Glutamatergic neuron (in vitro differentiated cells): ENCODE measurements at regions not wholly inside any gene's neighbourhood (a gene's known extent, or its start where the extent isn't known, plus 50 kb on each side); places are given as distances from the start of the nearest gene placed in this dataset.

Experiments used
- DNase-seq: peaks from one replicate; pipeline ENCODE4 v3.0.0; 2022
- H3K27ac Mint-ChIP-seq: one replicate; pipeline ENCODE4 v1.8.0; 2020; ENCODE audit warnings: mild to moderate bottlenecking, mixed read lengths, inconsistent platforms; ENCODE audit not compliant: unreplicated experiment
- H3K27me3 Mint-ChIP-seq: one replicate; pipeline ENCODE4 v1.8.0; 2020; ENCODE audit warnings: mild to moderate bottlenecking, moderate library complexity, mixed read lengths, inconsistent platforms; ENCODE audit not compliant: unreplicated experiment
- H3K36me3 Mint-ChIP-seq: one replicate; pipeline ENCODE4 v1.8.0; 2020; ENCODE audit warnings: mild to moderate bottlenecking, mixed read lengths, inconsistent platforms; ENCODE audit not compliant: unreplicated experiment
- H3K4me1 Mint-ChIP-seq: one replicate; pipeline ENCODE4 v1.8.0; 2020; ENCODE audit warnings: mild to moderate bottlenecking, low read depth, mixed read lengths, inconsistent platforms; ENCODE audit not compliant: unreplicated experiment
- H3K4me3 Mint-ChIP-seq: one replicate; pipeline ENCODE4 v1.8.0; 2020; ENCODE audit warnings: mild to moderate bottlenecking, mixed read lengths, inconsistent platforms; ENCODE audit not compliant: unreplicated experiment
- H3K9me3 Mint-ChIP-seq: one replicate; pipeline ENCODE4 v1.8.0; 2020; ENCODE audit warnings: mild to moderate bottlenecking, moderate library complexity, mixed read lengths, inconsistent platforms; ENCODE audit not compliant: unreplicated experiment
- TF ChIP-seq, protein P1 (sequence below): fragments of 200-600 bp; sonication (generic); IDR thresholded peaks from one replicate; pipeline ENCODE4 v1.5.0; 2021; ENCODE audit not compliant: partially characterized antibody, unreplicated experiment

DNA sequence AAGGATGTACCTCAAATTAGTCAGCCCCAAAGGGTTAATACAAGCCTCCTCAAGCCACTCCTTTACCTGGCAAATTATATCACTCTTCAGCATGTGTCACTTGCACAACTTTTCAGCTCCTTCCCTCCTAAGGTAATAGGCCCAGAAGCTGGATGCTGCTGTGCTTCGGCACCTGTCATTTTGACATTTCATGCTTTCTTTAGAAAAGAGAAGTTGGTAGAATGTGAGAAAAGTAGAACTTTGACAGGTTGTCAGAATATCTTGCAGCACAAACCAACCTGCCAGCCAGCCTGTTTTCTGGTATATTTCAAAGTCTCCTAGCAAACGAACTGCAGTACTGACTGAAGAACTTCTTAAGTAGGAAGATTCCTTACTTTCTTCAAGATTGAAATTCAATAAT, 2136.9 kb downstream of the MAT2B start:
- Mint-ChIP-seq H3K9me3 (peaks cover 3% of the 10 kb centered on the region), H3K27me3 (no peaks in the 10 kb centered on the region), H3K4me3 (no peak overlapping the region), H3K4me1 (no peaks in the 10 kb centered on the region), H3K36me3 (no peaks in the 10 kb centered on the region), H3K27ac (no peak overlapping the region)
- TF ChIP-seq, protein P1, sequence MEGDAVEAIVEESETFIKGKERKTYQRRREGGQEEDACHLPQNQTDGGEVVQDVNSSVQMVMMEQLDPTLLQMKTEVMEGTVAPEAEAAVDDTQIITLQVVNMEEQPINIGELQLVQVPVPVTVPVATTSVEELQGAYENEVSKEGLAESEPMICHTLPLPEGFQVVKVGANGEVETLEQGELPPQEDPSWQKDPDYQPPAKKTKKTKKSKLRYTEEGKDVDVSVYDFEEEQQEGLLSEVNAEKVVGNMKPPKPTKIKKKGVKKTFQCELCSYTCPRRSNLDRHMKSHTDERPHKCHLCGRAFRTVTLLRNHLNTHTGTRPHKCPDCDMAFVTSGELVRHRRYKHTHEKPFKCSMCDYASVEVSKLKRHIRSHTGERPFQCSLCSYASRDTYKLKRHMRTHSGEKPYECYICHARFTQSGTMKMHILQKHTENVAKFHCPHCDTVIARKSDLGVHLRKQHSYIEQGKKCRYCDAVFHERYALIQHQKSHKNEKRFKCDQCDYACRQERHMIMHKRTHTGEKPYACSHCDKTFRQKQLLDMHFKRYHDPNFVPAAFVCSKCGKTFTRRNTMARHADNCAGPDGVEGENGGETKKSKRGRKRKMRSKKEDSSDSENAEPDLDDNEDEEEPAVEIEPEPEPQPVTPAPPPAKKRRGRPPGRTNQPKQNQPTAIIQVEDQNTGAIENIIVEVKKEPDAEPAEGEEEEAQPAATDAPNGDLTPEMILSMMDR: no peak
- no peak for DNase-seq

- no peak for DNase-seq
- H3K27me3 Mint-ChIP-seq: no peaks in the 10 kb centered on the region
- H3K9me3 Mint-ChIP-seq: no peaks in the 10 kb centered on the region
- H3K36me3 Mint-ChIP-seq: no peaks in the 10 kb centered on the region
- H3K4me1 Mint-ChIP-seq: no peaks in the 10 kb centered on the region
- H3K4me3 Mint-ChIP-seq: no peak overlapping the region
- H3K27ac Mint-ChIP-seq: no peak overlapping the region
- TF ChIP-seq, protein P1: no peak
Measured at GRCh38 chr5:165665735-165666400, 2160.4 kb downstream of the MAT2B start.

DNA sequence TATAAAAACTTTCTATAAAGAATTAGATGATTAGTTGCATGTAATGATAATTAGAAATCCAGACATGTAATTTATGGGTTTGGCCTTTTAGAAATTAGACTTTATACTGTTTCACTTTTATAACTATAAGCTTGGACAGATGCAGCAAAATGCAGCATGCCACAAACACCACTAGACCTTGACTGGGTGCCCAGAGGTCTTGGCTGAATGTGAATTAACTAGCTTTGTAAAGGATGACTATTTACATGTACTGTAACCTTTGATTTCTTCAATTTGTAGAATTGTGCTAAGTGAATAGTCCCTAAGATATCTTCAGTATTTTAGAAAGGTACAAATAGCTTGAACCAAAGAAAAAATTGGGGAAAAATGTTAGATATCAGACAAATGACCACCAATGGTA, 2168.1 kb downstream of the MAT2B start:
- TF ChIP-seq, protein P1: no peak
- H3K27me3 Mint-ChIP-seq: no peaks in the 10 kb centered on the region
- H3K4me1 Mint-ChIP-seq: no peaks in the 10 kb centered on the region
- H3K27ac Mint-ChIP-seq: no peak overlapping the region
- no peak overlapping the region for H3K4me3 Mint-ChIP-seq
- H3K36me3 Mint-ChIP-seq: no peaks in the 10 kb centered on the region
- no peak for DNase-seq
- no peaks in the 10 kb centered on the region for H3K9me3 Mint-ChIP-seq

DNA sequence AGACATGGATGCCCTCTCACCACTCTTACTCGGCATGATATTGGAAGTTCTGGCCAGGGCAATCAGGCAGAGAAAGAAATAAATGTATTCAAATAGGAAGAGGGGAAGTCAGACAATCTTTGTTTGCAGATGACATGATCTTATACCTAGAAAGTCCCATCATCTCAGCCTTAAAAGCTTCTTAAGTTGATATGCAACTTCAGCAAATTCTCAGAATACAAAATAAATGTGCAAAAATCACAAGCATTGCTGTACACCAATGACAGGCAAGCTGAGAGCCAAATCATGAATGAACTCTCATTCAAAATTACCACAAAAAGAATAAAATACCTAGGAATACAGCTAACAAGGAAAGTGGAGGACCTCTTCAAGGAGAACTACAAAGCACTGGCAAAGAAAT, 2190.4 kb downstream of the MAT2B start:
- Mint-ChIP-seq H3K27ac (no peak overlapping the region), H3K4me3 (no peak overlapping the region), H3K9me3 (peaks cover 2% of the 10 kb centered on the region), H3K4me1 (no peaks in the 10 kb centered on the region), H3K27me3 (no peaks in the 10 kb centered on the region), H3K36me3 (no peaks in the 10 kb centered on the region)
- no peak for DNase-seq
- TF ChIP-seq, protein P1: no peak

GRCh38 chr5:165705960-165706359, 2200.5 kb downstream of the MAT2B start:
- H3K4me1 Mint-ChIP-seq: no peaks in the 10 kb centered on the region
- no peak overlapping the region for H3K4me3 Mint-ChIP-seq
- no peaks in the 10 kb centered on the region for H3K36me3 Mint-ChIP-seq
- no peaks in the 10 kb centered on the region for H3K27me3 Mint-ChIP-seq
- DNase-seq: no peak
- H3K27ac Mint-ChIP-seq: no peak overlapping the region
- H3K9me3 Mint-ChIP-seq: no peaks in the 10 kb centered on the region
- TF ChIP-seq, protein P1: no peak
